ENCODE measurements at regions not wholly inside any gene's neighbourhood (a gene's known extent, or its start where the extent isn't known, plus 50 kb on each side); places are given as distances from the start of the nearest gene placed in this dataset.

GRCh38 chr4:138507522-138507921 is 265.4 kb upstream of the SLC7A11 start:
- DNase-seq (ENCODE audit: low read depth) = peak; percentile 81
- H3K4me3 ChIP-seq (ENCODE audit: low read length) = no peak overlapping the region
- TF ChIP-seq CTCF (conservative IDR thresholded peaks at IDR 0.05; ENCODE audit: low read length) = no peak

- H3K4me3 ChIP-seq (ENCODE audit: low read length) = no peak overlapping the region
- no peak for DNase-seq (ENCODE audit: low read depth)
- no peak for TF ChIP-seq CTCF (conservative IDR thresholded peaks at IDR 0.05; ENCODE audit: low read length)
These were observed 259.5 kb upstream of the SLC7A11 start for GRCh38 chr4:138501614-138502013.

- no peak for TF ChIP-seq CTCF (conservative IDR thresholded peaks at IDR 0.05; ENCODE audit: low read length)
- DNase-seq (ENCODE audit: low read depth) = no peak
- H3K4me3 ChIP-seq (ENCODE audit: low read length) = no peak overlapping the region
These were observed 258.7 kb upstream of the SLC7A11 start for GRCh38 chr4:138500869-138501268.

- no peak overlapping the region for H3K4me3 ChIP-seq (ENCODE audit: low read length)
- no peak for DNase-seq (ENCODE audit: low read depth)
- TF ChIP-seq CTCF (conservative IDR thresholded peaks at IDR 0.05; ENCODE audit: low read length) = no peak
These were observed 257.5 kb upstream of the SLC7A11 start for GRCh38 chr4:138499627-138500026.

GRCh38 chr4:138494931-138495330 is 252.8 kb upstream of the SLC7A11 start:
- no peak overlapping the region for H3K4me3 ChIP-seq (ENCODE audit: low read length)
- DNase-seq (ENCODE audit: low read depth) = peak; percentile 58
- peak; percentile 46 for TF ChIP-seq CTCF (conservative IDR thresholded peaks at IDR 0.05; ENCODE audit: low read length)

- DNase-seq (ENCODE audit: low read depth) = no peak
- TF ChIP-seq CTCF (conservative IDR thresholded peaks at IDR 0.05; ENCODE audit: low read length) = no peak
- H3K4me3 ChIP-seq (ENCODE audit: low read length) = no peak overlapping the region
These were observed 252.0 kb upstream of the SLC7A11 start for GRCh38 chr4:138494116-138494515.

GRCh38 chr4:138492176-138492575 is 250.0 kb upstream of the SLC7A11 start:
- no peak overlapping the region for H3K4me3 ChIP-seq (ENCODE audit: low read length)
- no peak for TF ChIP-seq CTCF (conservative IDR thresholded peaks at IDR 0.05; ENCODE audit: low read length)
- DNase-seq (ENCODE audit: low read depth) = no peak
